ENCODE measurements at regions not wholly inside any gene's neighbourhood (a gene's known extent, or its start where the extent isn't known, plus 50 kb on each side); places are given as distances from the start of the nearest gene placed in this dataset.

DNA sequence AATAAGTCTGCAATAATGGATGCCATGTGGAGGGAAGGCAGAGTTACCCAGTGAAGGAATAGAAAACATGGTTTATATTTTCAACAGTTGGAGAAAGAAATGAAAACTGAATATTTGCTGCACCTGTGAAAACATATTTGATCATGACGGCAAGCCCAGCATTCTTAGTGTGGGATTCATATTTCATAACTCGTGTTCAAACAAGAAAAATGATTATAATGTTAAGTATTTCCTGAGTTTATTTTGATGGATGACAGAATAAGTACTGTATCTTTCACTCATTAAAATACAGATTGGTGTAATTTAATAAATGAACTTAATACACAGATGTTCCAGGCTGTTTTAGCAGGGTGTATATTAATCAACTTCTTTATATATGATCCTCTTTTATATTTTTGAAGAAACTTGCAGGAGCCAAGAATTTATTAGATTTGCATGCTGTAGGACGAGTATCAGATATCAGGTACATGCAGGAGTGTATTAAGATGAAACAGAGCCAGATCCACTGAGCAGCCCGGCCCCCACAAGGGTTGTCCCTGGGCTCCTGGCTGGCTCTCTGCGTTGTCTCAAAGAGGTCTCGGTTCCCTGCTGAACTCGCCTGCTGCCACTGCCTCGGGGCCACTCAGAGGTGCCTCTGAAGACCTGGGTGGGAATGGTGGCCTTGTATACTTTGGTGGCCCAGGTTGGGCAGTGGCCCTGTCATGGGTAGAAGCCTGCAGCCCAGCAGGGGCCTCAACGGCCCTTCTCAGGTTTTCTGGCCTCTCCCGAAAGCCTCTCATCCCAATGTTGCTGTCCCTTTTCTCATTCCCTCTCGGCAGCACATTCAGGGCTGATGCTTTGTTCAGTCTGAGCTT, 95.0 kb upstream of the LDAH start:
- TF ChIP-seq, protein P1, sequence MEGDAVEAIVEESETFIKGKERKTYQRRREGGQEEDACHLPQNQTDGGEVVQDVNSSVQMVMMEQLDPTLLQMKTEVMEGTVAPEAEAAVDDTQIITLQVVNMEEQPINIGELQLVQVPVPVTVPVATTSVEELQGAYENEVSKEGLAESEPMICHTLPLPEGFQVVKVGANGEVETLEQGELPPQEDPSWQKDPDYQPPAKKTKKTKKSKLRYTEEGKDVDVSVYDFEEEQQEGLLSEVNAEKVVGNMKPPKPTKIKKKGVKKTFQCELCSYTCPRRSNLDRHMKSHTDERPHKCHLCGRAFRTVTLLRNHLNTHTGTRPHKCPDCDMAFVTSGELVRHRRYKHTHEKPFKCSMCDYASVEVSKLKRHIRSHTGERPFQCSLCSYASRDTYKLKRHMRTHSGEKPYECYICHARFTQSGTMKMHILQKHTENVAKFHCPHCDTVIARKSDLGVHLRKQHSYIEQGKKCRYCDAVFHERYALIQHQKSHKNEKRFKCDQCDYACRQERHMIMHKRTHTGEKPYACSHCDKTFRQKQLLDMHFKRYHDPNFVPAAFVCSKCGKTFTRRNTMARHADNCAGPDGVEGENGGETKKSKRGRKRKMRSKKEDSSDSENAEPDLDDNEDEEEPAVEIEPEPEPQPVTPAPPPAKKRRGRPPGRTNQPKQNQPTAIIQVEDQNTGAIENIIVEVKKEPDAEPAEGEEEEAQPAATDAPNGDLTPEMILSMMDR (IDR thresholded peaks at IDR 0.05; ENCODE audit: insufficient read depth, low read length) = no peak
- TF ChIP-seq GABPA (IDR thresholded peaks at IDR 0.05; ENCODE audit: low read depth) (no peak), POLR2AphosphoS5 (IDR thresholded peaks at IDR 0.05; ENCODE audit: low read depth) (no peak), SPI1 (IDR thresholded peaks at IDR 0.05; ENCODE audit: borderline replicate concordance, low read depth) (no peak)
- TF ChIP-seq, protein P2, sequence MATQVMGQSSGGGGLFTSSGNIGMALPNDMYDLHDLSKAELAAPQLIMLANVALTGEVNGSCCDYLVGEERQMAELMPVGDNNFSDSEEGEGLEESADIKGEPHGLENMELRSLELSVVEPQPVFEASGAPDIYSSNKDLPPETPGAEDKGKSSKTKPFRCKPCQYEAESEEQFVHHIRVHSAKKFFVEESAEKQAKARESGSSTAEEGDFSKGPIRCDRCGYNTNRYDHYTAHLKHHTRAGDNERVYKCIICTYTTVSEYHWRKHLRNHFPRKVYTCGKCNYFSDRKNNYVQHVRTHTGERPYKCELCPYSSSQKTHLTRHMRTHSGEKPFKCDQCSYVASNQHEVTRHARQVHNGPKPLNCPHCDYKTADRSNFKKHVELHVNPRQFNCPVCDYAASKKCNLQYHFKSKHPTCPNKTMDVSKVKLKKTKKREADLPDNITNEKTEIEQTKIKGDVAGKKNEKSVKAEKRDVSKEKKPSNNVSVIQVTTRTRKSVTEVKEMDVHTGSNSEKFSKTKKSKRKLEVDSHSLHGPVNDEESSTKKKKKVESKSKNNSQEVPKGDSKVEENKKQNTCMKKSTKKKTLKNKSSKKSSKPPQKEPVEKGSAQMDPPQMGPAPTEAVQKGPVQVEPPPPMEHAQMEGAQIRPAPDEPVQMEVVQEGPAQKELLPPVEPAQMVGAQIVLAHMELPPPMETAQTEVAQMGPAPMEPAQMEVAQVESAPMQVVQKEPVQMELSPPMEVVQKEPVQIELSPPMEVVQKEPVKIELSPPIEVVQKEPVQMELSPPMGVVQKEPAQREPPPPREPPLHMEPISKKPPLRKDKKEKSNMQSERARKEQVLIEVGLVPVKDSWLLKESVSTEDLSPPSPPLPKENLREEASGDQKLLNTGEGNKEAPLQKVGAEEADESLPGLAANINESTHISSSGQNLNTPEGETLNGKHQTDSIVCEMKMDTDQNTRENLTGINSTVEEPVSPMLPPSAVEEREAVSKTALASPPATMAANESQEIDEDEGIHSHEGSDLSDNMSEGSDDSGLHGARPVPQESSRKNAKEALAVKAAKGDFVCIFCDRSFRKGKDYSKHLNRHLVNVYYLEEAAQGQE (IDR thresholded peaks at IDR 0.05; ENCODE audit: insufficient replicate concordance, low read depth) = no peak
- no peak overlapping the region for H3K4me3 ChIP-seq (replicated peaks; ENCODE audit: insufficient read depth, low read length)
- peaks cover 3% of the 10 kb centered on the region for H3K27me3 ChIP-seq (ENCODE audit: insufficient read depth, poor library complexity, severe bottlenecking)
- H3K27ac ChIP-seq (replicated peaks) = no peak overlapping the region
- no peak for DNase-seq (ENCODE audit: low read depth in 1 of 2, low spot score in 1 of 2)

DNA sequence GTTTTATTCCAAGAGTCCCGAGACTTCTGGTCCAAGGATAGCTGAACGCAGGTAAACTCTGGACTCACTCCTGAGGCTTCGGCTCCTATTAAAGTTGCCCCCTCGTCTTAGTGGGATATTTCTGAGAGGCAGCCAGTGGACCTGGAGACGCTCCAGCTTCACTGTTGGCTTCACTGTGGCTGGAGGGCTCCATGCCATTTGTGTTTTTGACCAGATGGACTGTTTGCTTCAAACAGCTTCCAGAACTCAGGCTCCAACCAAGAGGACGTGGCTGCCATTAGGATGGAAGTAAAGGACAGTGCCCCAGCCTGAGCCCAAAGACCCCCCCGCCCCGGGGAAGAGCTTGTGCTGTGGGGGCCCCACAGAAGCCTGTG, 94.4 kb upstream of the LDAH start:
- no peak for DNase-seq (ENCODE audit: low read depth in 1 of 2, low spot score in 1 of 2)
- peaks cover 3% of the 10 kb centered on the region for H3K27me3 ChIP-seq (ENCODE audit: insufficient read depth, poor library complexity, severe bottlenecking)
- H3K27ac ChIP-seq (replicated peaks) = no peak overlapping the region
- no peak overlapping the region for H3K4me3 ChIP-seq (replicated peaks; ENCODE audit: insufficient read depth, low read length)
- TF ChIP-seq GABPA (IDR thresholded peaks at IDR 0.05; ENCODE audit: low read depth) (no peak), SPI1 (IDR thresholded peaks at IDR 0.05; ENCODE audit: borderline replicate concordance, low read depth) (no peak), POLR2AphosphoS5 (IDR thresholded peaks at IDR 0.05; ENCODE audit: low read depth) (no peak)
- TF ChIP-seq, protein P1 (IDR thresholded peaks at IDR 0.05; ENCODE audit: insufficient read depth, low read length) = no peak
- TF ChIP-seq, protein P2 (IDR thresholded peaks at IDR 0.05; ENCODE audit: insufficient replicate concordance, low read depth) = no peak

DNA sequence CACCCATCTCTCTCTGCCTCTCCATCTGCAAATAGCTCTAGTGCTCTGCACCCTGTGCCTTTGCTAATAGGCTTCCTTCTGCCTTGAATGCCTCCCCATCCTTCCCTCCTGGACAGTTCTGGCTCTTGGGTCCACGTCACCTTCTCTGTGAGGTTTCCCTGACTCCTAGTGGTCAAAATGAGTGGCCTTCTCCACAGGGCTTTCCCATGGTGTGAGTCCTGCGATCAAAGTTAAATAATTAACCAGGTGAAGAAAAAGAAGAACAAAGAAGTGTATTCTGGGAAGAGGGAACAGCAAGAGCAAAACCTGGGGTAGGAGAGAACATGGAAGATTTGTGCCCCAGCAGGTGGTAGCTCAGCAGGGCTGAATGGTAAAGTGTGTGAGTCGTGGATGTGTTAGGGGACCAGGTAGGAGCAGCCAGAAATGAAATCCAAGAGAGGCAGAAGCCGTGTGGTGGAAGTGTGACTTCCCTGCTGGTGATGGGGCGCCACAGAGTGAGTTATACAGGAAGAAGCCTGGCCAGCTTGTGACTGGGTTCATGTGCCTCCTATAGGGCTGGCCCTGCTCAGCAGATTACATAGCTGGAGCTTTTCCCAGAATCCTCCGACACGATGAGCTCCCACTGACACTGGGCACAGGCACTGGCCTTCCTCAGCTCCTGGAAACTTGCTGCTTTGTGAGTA, 93.8 kb upstream of the LDAH start:
- Histone ChIP-seq H3K27ac (replicated peaks) (no peak overlapping the region), H3K27me3 (ENCODE audit: insufficient read depth, poor library complexity, severe bottlenecking) (peaks cover 3% of the 10 kb centered on the region), H3K4me3 (replicated peaks; ENCODE audit: insufficient read depth, low read length) (no peak overlapping the region)
- no peak for TF ChIP-seq GABPA (IDR thresholded peaks at IDR 0.05; ENCODE audit: low read depth)
- no peak for DNase-seq (ENCODE audit: low read depth in 1 of 2, low spot score in 1 of 2)

DNA sequence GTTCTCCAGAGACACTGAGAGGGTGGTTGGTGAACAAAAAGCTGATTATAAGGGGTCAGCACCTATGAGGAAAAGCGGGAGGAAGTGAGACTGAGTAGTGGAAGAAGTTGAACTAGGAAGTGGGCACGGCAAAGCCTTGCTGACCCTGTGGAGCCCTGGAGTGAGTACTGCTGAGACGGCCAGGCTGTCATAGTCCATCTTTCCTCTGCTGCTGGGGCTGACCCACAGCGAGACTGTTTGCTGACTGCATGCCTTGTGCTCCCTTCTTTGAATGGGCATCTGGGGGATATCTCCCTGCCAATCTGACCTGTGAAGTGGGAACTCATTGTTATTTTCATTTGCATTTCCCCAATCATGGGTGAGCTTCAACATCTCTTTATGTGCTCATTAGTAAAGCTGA, 92.4 kb upstream of the LDAH start:
- Histone ChIP-seq H3K4me3 (replicated peaks; ENCODE audit: insufficient read depth, low read length) (no peak overlapping the region), H3K27ac (replicated peaks) (no peak overlapping the region), H3K27me3 (ENCODE audit: insufficient read depth, poor library complexity, severe bottlenecking) (peaks cover 3% of the 10 kb centered on the region)
- DNase-seq (ENCODE audit: low read depth in 1 of 2, low spot score in 1 of 2) = no peak
- TF ChIP-seq GABPA (IDR thresholded peaks at IDR 0.05; ENCODE audit: low read depth) (no peak), SPI1 (IDR thresholded peaks at IDR 0.05; ENCODE audit: borderline replicate concordance, low read depth) (no peak), POLR2AphosphoS5 (IDR thresholded peaks at IDR 0.05; ENCODE audit: low read depth) (no peak)
- TF ChIP-seq, protein P1 (IDR thresholded peaks at IDR 0.05; ENCODE audit: insufficient read depth, low read length) = no peak
- TF ChIP-seq, protein P2 (IDR thresholded peaks at IDR 0.05; ENCODE audit: insufficient replicate concordance, low read depth) = no peak

All from HL-60 (cell line).